Keratinocyte (primary cell): ENCODE measurements at regions not wholly inside any gene's neighbourhood (a gene's known extent, or its start where the extent isn't known, plus 50 kb on each side); places are given as distances from the start of the nearest gene placed in this dataset.

ENCODE experiments used
- DNase-seq: peaks from one replicate; pipeline ENCODE4 v3.0.0-alpha.2; 2011; ENCODE audit warnings: low read depth, missing footprints, low spot score
- FAIRE-seq: peaks from 2 replicates; lab custom pipeline; 2011; peaks lifted over from hg19 to GRCh38; lab: Jason Lieb, UNC
- H2AFZ ChIP-seq: 2 replicates; pipeline ENCODE4 v1.6.0; 2012; ENCODE audit warnings: low read length, control low read depth, inconsistent platforms; ENCODE audit not compliant: control insufficient read depth
- H3K27ac ChIP-seq: 2 replicates; pipeline ENCODE4 v1.5.1; 2011; ENCODE audit warnings: low read length; ENCODE audit not compliant: control insufficient read depth, insufficient read depth
- H3K27me3 ChIP-seq: 3 replicates; pipeline ENCODE4 v1.6.0; 2011; ENCODE audit warnings: low read length; ENCODE audit not compliant: control insufficient read depth, insufficient read depth; ENCODE audit errors: extremely low read depth
- H3K36me3 ChIP-seq, 2 experiments: 2 replicates in 1 of 2; 3 replicates in 1 of 2; pipeline ENCODE4 v1.5.1; 2011; ENCODE audit warnings: low read length in 2 of 2, mild to moderate bottlenecking in 1 of 2; ENCODE audit not compliant: control insufficient read depth in 2 of 2, insufficient read depth in 2 of 2; ENCODE audit errors: extremely low read depth in 1 of 2
- H3K4me1 ChIP-seq: 3 replicates; pipeline ENCODE4 v1.5.1; 2011; ENCODE audit warnings: low read length; ENCODE audit not compliant: control insufficient read depth, insufficient read depth; ENCODE audit errors: extremely low read depth
- H3K4me2 ChIP-seq: 3 replicates; pipeline ENCODE4 v1.6.0; 2011; ENCODE audit warnings: low read depth, low read length; ENCODE audit not compliant: control insufficient read depth, insufficient read depth; ENCODE audit errors: extremely low read depth
- H3K4me3 ChIP-seq, 3 experiments: fragments of 200-600 bp in 1 of 3; sonication (generic) in 1 of 3; 2 replicates in 2 of 3; 3 replicates in 1 of 3; pipeline ENCODE4 v1.5.1; 2011 to 2016; ENCODE audit warnings: low read length in 3 of 3, mild to moderate bottlenecking in 3 of 3, control low read depth in 2 of 3, inconsistent platforms in 1 of 3, low read depth in 1 of 3, mixed read lengths in 1 of 3, mixed run types in 1 of 3, moderate library complexity in 1 of 3; ENCODE audit not compliant: control insufficient read depth in 2 of 3, insufficient read depth in 2 of 3; ENCODE audit errors: extremely low read depth in 1 of 3
- H3K79me2 ChIP-seq: 2 replicates; pipeline ENCODE4 v1.6.0; 2012; ENCODE audit warnings: low read length; ENCODE audit not compliant: control insufficient read depth, insufficient read depth
- H3K9ac ChIP-seq: 3 replicates; pipeline ENCODE4 v1.6.0; 2011; ENCODE audit warnings: low read length; ENCODE audit not compliant: control insufficient read depth, insufficient read depth; ENCODE audit errors: extremely low read depth
- H3K9me1 ChIP-seq: 3 replicates; pipeline ENCODE4 v1.6.0; 2011; ENCODE audit warnings: low read length; ENCODE audit not compliant: control insufficient read depth, insufficient read depth; ENCODE audit errors: extremely low read depth
- H3K9me3 ChIP-seq: 2 replicates; pipeline ENCODE4 v1.5.1; 2012; ENCODE audit warnings: low read depth, low read length; ENCODE audit not compliant: control insufficient read depth
- H4K20me1 ChIP-seq: 3 replicates; pipeline ENCODE4 v1.6.0; 2011; ENCODE audit warnings: low read length; ENCODE audit not compliant: control insufficient read depth, insufficient read depth; ENCODE audit errors: extremely low read depth
- EZH2 ChIP-seq: IDR thresholded peaks from one replicate; pipeline ENCODE4 v1.6.1; 2012; ENCODE audit warnings: inconsistent platforms, mild to moderate bottlenecking, low read length, moderate library complexity
- dilution Hi-C: fragments of 300-500 bp; cut with MboI; formaldehyde crosslinking; loops from one replicate; pipeline ENCODE4 v1.7.0; 2020; ENCODE audit warnings: low sequenced_read_pairs; ENCODE audit not compliant: extremely low pct_ligation_motif_present
- TF ChIP-seq, protein P1 (sequence below), 3 experiments: IDR thresholded peaks in 1 of 3; conservative IDR thresholded peaks in 1 of 3; optimal IDR thresholded peaks in 1 of 3; 2 replicates in 2 of 3; 3 replicates in 1 of 3; pipeline versions ENCODE3 to v1.5.1; 2011; ENCODE audit warnings: low read length in 3 of 3, mild to moderate bottlenecking in 3 of 3, moderate library complexity in 2 of 3, control low read depth in 1 of 3, inconsistent platforms in 1 of 3; ENCODE audit not compliant: insufficient read depth in 2 of 3; ENCODE audit errors: extremely low read depth in 1 of 3

DNA sequence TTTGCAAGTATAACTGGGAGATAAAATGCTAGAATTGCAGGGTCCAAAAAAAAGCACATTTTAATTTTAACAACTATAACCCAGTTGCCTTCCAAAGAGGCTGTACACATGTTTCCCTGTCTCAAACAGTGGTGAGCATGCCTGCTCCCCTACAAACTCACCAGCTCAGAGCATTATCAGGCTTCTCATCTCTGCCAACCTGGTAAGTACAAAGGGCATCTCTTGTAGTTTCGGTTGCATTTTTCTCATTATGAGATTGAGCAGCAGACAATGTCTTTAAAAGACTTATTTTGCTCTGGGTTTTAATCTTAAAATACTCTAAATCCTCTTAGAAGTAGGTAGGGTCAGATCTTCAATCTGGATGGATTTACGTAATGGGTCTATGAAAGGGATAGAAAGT is 107.1 kb upstream of the MSX2 start:
- no peak for TF ChIP-seq EZH2
- TF ChIP-seq, protein P1, sequence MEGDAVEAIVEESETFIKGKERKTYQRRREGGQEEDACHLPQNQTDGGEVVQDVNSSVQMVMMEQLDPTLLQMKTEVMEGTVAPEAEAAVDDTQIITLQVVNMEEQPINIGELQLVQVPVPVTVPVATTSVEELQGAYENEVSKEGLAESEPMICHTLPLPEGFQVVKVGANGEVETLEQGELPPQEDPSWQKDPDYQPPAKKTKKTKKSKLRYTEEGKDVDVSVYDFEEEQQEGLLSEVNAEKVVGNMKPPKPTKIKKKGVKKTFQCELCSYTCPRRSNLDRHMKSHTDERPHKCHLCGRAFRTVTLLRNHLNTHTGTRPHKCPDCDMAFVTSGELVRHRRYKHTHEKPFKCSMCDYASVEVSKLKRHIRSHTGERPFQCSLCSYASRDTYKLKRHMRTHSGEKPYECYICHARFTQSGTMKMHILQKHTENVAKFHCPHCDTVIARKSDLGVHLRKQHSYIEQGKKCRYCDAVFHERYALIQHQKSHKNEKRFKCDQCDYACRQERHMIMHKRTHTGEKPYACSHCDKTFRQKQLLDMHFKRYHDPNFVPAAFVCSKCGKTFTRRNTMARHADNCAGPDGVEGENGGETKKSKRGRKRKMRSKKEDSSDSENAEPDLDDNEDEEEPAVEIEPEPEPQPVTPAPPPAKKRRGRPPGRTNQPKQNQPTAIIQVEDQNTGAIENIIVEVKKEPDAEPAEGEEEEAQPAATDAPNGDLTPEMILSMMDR (optimal IDR thresholded peaks at IDR 0.05 in 1 of 3, IDR thresholded peaks at IDR 0.05 in 1 of 3, conservative IDR thresholded peaks at IDR 0.05 in 1 of 3; ENCODE audit: extremely low read depth in 1 of 3, insufficient read depth in 2 of 3, low read length in 3 of 3) = no peak
- Histone ChIP-seq H3K4me3 (no peak overlapping the region), H3K4me2 (no peak overlapping the region), H3K27me3 (no peaks in the 10 kb centered on the region), H3K9me1 (no peaks in the 10 kb centered on the region), H2AFZ (no peak overlapping the region), H3K4me1 (peaks cover 3% of the 10 kb centered on the region), H4K20me1 (no peaks in the 10 kb centered on the region), H3K27ac (no peak overlapping the region), H3K9me3 (no peaks in the 10 kb centered on the region), H3K79me2 (no peaks in the 10 kb centered on the region), H3K36me3 (no peaks in the 10 kb centered on the region), H3K9ac (no peak overlapping the region)
- FAIRE-seq = no peak
- dilution Hi-C loops = no loop called here
- DNase-seq = no peak

DNA sequence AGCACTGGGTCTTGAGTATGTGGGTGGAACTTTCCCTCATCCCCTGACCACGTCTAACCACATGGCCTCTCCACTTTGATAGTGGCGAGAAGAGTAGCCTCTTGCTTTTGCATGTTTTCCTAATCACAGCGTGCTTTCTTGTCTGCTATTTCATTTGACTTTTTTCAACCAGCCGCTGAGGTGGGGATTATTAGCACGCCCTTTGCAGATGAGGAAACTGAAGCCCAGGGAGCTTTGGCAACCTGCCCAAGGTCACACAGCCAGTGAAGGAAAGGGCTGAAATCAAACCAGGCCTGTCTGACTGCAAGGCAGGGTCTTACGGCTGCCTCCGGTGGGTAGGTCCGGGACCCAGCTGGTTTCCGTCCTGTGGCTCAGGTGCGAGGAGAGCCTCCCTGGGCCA is 106.5 kb upstream of the MSX2 start:
- no peaks in the 10 kb centered on the region for H3K36me3 ChIP-seq
- no peak overlapping the region for H3K4me2 ChIP-seq
- H2AFZ ChIP-seq = no peak overlapping the region
- DNase-seq = no peak
- TF ChIP-seq EZH2 = no peak
- TF ChIP-seq, protein P1 (optimal IDR thresholded peaks at IDR 0.05 in 1 of 3, IDR thresholded peaks at IDR 0.05 in 1 of 3, conservative IDR thresholded peaks at IDR 0.05 in 1 of 3; ENCODE audit: extremely low read depth in 1 of 3, insufficient read depth in 2 of 3, low read length in 3 of 3) = no peak
- H3K79me2 ChIP-seq = no peaks in the 10 kb centered on the region
- H4K20me1 ChIP-seq = no peaks in the 10 kb centered on the region
- no peak for FAIRE-seq
- H3K27me3 ChIP-seq = no peaks in the 10 kb centered on the region
- no peak overlapping the region for H3K27ac ChIP-seq
- no peaks in the 10 kb centered on the region for H3K9me3 ChIP-seq
- no peak overlapping the region for H3K9ac ChIP-seq
- H3K4me1 ChIP-seq = no peaks in the 10 kb centered on the region
- H3K9me1 ChIP-seq = no peaks in the 10 kb centered on the region
- no peak overlapping the region for H3K4me3 ChIP-seq
- dilution Hi-C loops = no loop called here
